NT2/D1 (cell line): ENCODE measurements at regions not wholly inside any gene's neighbourhood (a gene's known extent, or its start where the extent isn't known, plus 50 kb on each side); places are given as distances from the start of the nearest gene placed in this dataset.

Source experiments
- SUZ12 ChIP-seq: IDR thresholded peaks from 2 replicates; pipeline ENCODE4 v1.6.1; 2011; ENCODE audit not compliant: insufficient read length, insufficient read depth; ENCODE audit errors: extremely low read depth
- YY1 ChIP-seq: IDR thresholded peaks from 2 replicates; pipeline ENCODE4 v1.6.1; 2011; ENCODE audit not compliant: insufficient read length, insufficient read depth
- ZNF274 ChIP-seq: IDR thresholded peaks from 2 replicates; pipeline ENCODE4 v1.6.1; 2011; ENCODE audit warnings: mild to moderate bottlenecking, low read depth, low read length

DNA sequence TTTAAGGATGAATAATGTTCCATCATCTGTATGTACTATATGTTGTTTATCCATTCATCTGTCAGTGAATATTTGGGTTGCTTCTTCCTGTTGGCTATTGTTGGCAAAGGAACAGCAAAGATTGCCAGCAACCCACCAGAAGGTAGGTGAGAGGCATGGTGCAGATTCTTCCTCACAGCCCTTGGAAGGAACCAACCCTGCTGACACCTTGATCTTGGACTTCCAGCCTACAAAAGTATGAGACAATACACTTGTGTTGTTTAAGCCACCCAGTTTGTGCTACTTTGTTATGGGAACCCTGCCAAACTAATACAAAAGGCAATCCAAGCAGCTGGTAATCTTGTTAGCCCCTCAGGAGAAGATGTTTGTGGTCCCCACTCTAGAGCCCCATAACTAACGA, 122.0 kb downstream of the CARTPT start:
- no peak for TF ChIP-seq YY1
- no peak for TF ChIP-seq SUZ12
- no peak for TF ChIP-seq ZNF274
